ENCODE measurements at regions not wholly inside any gene's neighbourhood (a gene's known extent, or its start where the extent isn't known, plus 50 kb on each side); places are given as distances from the start of the nearest gene placed in this dataset.

GRCh38 chr16:19948186-19949104, 63.8 kb upstream of the GPRC5B start:
- TF ChIP-seq POLR2AphosphoS5 (IDR thresholded peaks at IDR 0.05) (no peak), POLR2A (IDR thresholded peaks at IDR 0.05) (no peak), EP300 (IDR thresholded peaks at IDR 0.05) (no peak), CTCF (IDR thresholded peaks at IDR 0.05) (no peak)
- H3K27ac ChIP-seq = no peak overlapping the region
- no peaks in the 10 kb centered on the region for H3K27me3 ChIP-seq
- H3K4me3 ChIP-seq = no peak overlapping the region
- H3K9me3 ChIP-seq = no peaks in the 10 kb centered on the region
- DNase-seq (ENCODE audit: low spot score in 2 of 2) = no peak
- H3K36me3 ChIP-seq = no peaks in the 10 kb centered on the region
- H3K4me1 ChIP-seq = no peaks in the 10 kb centered on the region
- WGBS = 36% methylated on average over 7 of the region's 8 CpGs

GRCh38 chr16:19945934-19946333, 61.3 kb upstream of the GPRC5B start:
- H3K9me3 ChIP-seq = no peaks in the 10 kb centered on the region
- no peaks in the 10 kb centered on the region for H3K4me1 ChIP-seq
- WGBS = 71% methylated on average over 1 of the region's 1 CpG
- H3K27me3 ChIP-seq = no peaks in the 10 kb centered on the region
- no peaks in the 10 kb centered on the region for H3K36me3 ChIP-seq
- no peak overlapping the region for H3K27ac ChIP-seq
- DNase-seq (ENCODE audit: low spot score in 2 of 2) = no peak
- H3K4me3 ChIP-seq = no peak overlapping the region
- no peak for TF ChIP-seq EP300 (IDR thresholded peaks at IDR 0.05)
- TF ChIP-seq POLR2A (IDR thresholded peaks at IDR 0.05) = no peak
- TF ChIP-seq POLR2AphosphoS5 (IDR thresholded peaks at IDR 0.05) = no peak
- TF ChIP-seq CTCF (IDR thresholded peaks at IDR 0.05) = no peak

- DNase-seq (ENCODE audit: low spot score in 2 of 2) = no peak
- no peaks in the 10 kb centered on the region for H3K36me3 ChIP-seq
- TF ChIP-seq POLR2AphosphoS5 (IDR thresholded peaks at IDR 0.05) = no peak
- no peak for TF ChIP-seq POLR2A (IDR thresholded peaks at IDR 0.05)
- TF ChIP-seq EP300 (IDR thresholded peaks at IDR 0.05) = no peak
- no peak for TF ChIP-seq CTCF (IDR thresholded peaks at IDR 0.05)
- WGBS = 74% methylated on average over 6 of the region's 6 CpGs
- H3K9me3 ChIP-seq = no peaks in the 10 kb centered on the region
- no peak overlapping the region for H3K27ac ChIP-seq
- H3K4me1 ChIP-seq = no peaks in the 10 kb centered on the region
- no peaks in the 10 kb centered on the region for H3K27me3 ChIP-seq
- no peak overlapping the region for H3K4me3 ChIP-seq
Measured at GRCh38 chr16:19940195-19940594, 55.5 kb upstream of the GPRC5B start.

- Histone ChIP-seq H3K27me3 (no peaks in the 10 kb centered on the region), H3K4me1 (no peaks in the 10 kb centered on the region), H3K4me3 (no peak overlapping the region), H3K9me3 (no peaks in the 10 kb centered on the region), H3K27ac (no peak overlapping the region), H3K36me3 (no peaks in the 10 kb centered on the region)
- TF ChIP-seq CTCF (IDR thresholded peaks at IDR 0.05) (no peak), POLR2AphosphoS5 (IDR thresholded peaks at IDR 0.05) (no peak), POLR2A (IDR thresholded peaks at IDR 0.05) (no peak), EP300 (IDR thresholded peaks at IDR 0.05) (no peak)
- WGBS = 82% methylated on average over 5 of the region's 5 CpGs
- no peak for DNase-seq (ENCODE audit: low spot score in 2 of 2)
Measured at GRCh38 chr16:19939553-19939952, 54.9 kb upstream of the GPRC5B start.

GRCh38 chr16:19938536-19938935, 53.9 kb upstream of the GPRC5B start:
- TF ChIP-seq EP300 (IDR thresholded peaks at IDR 0.05) (no peak), POLR2AphosphoS5 (IDR thresholded peaks at IDR 0.05) (no peak), POLR2A (IDR thresholded peaks at IDR 0.05) (no peak), CTCF (IDR thresholded peaks at IDR 0.05) (no peak)
- no peak overlapping the region for H3K4me3 ChIP-seq
- DNase-seq (ENCODE audit: low spot score in 2 of 2) = no peak
- no peaks in the 10 kb centered on the region for H3K4me1 ChIP-seq
- H3K27ac ChIP-seq = no peak overlapping the region
- H3K36me3 ChIP-seq = no peaks in the 10 kb centered on the region
- H3K9me3 ChIP-seq = no peaks in the 10 kb centered on the region
- H3K27me3 ChIP-seq = peaks cover 4% of the 10 kb centered on the region
- 79% methylated on average over 3 of the region's 3 CpGs for WGBS

All from suprapubic skin (tissue), 4 donors.